Right lobe of liver (tissue), 6 donors: ENCODE measurements at regions not wholly inside any gene's neighbourhood (a gene's known extent, or its start where the extent isn't known, plus 50 kb on each side); places are given as distances from the start of the nearest gene placed in this dataset.

Source experiments
- ATAC-seq, 4 donors: fragments of 200-7000 bp; cut with Tn5 transposase; one replicate each; pipeline ENCODE4 v1.9.1; 2020; ENCODE audit warnings: mild to moderate bottlenecking in 4 of 4, moderate library complexity in 4 of 4
- DNase-seq, 3 donors: peaks; one replicate each; pipeline ENCODE4 v3.0.0-alpha.2; 2020
- H3K27ac ChIP-seq, 3 donors: fragments of 200-600 bp; one replicate each; pipeline ENCODE4 v1.8.0; 2022
- H3K27me3 ChIP-seq, 2 donors: fragments of 200-600 bp; one replicate each; pipeline ENCODE4 v1.8.0; 2022
- H3K36me3 ChIP-seq, 4 donors: fragments of 200-600 bp; sonication (generic) in 1 of 4; one replicate each; pipeline versions ENCODE4 v1.5.1 to v1.8.0; 2017 to 2022; ENCODE audit warnings: control low read depth in 1 of 4
- H3K4me1 ChIP-seq, 4 donors: fragments of 200-600 bp; sonication (generic) in 1 of 4; one replicate each; pipeline versions ENCODE4 v1.5.1 to v1.8.0; 2017 to 2022; ENCODE audit warnings: control low read depth in 1 of 4
- H3K4me3 ChIP-seq, 3 donors: fragments of 200-600 bp; one replicate each; pipeline ENCODE4 v1.8.0; 2022
- H3K9me3 ChIP-seq, 4 donors: fragments of 200-600 bp; sonication (generic) in 1 of 4; one replicate each; pipeline versions ENCODE4 v1.5.1 to v1.8.0; 2017 to 2022; ENCODE audit warnings: control low read depth in 1 of 4
- POLR2A ChIP-seq: fragments of 450-650 bp; IDR thresholded peaks from one replicate; pipeline ENCODE4 v1.6.1; 2017; ENCODE audit warnings: antibody characterized with exemption, mild to moderate bottlenecking
- WGBS: methylation state at CpG from one replicate; pipeline ENCODE4 v1.1.6; 2018; ENCODE audit warnings: low coverage, low lambda C conversion rate; ENCODE audit not compliant: insufficient coverage; ENCODE audit errors: missing lambda C conversion rate; 5-methylcytosine and 5-hydroxymethylcytosine counted together
- intact Hi-C, 2 donors: fragments of 100-400 bp; cut with DNase I; formaldehyde crosslinking; loops; one replicate each; pipeline versions ENCODE4 v1.11.2 to v1.14.1; 2022
- TF ChIP-seq, protein P1 (sequence below), 4 donors: fragments of 200-600 bp in 3 of 4; fragments of 450-650 bp in 1 of 4; IDR thresholded peaks; one replicate each; pipeline versions ENCODE4 v1.5.1 to v1.8.0; 2016 to 2022; ENCODE audit warnings: antibody characterized with exemption in 4 of 4, mild to moderate bottlenecking in 2 of 4
- donor health status: DM: no; HTN: yes; CAD: no.
- donor health status: DM: no; HTN: no; CAD: no.
- donor health status: DM: no; HTN: no; CAD: no.
- donor health status: DM: no; HTN: yes; CAD: no.
- donor health status: DM: no; HTN: yes; CAD: no.

DNA sequence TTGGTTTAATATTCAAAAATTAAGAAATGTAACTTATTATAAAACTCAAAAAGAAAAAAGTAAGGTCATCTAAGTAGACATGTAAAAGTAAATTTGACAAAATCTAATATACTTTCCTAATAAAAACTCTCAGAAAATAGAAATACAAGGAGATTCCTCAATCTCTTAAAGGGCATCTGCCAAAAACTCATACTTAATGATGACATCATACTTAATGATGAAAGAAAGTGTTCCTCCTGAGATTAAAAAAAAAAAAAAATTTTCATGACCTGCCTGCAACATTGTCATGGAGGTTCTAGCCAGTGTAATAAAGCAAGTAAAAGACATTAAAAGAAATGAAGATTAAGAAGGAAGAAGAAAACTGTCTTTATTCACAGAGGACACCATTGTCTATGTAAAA, 325.7 kb upstream of the BTBD3 start:
- Histone ChIP-seq H3K9me3 (no peaks in the 10 kb centered on the region), H3K4me1 (no peaks in the 10 kb centered on the region)
- no peak for ATAC-seq

DNA sequence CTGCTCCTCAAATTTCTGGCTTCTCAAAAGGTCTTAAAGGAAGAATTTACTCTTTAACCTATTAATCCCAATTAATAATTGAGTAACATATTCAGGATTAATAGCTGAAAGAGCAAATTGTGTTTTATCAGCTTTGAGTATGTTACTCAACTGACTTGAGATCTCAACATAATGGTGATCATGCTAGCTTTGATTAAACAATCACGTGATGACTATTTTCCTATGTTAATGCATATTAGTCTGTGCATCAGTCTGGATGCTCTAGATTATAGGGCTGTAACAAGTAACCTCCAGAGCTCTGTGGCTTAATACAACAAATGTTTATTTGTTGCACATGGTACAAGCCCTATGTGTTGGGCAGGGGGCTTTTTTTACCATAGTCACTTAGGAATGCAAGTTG, 313.4 kb upstream of the BTBD3 start:
- Histone ChIP-seq H3K27me3 (no peaks in the 10 kb centered on the region), H3K4me1 (no peaks in the 10 kb centered on the region), H3K4me3 (no peak overlapping the region), H3K9me3 (peaks cover 0 to 4% (median 0%) of the 10 kb centered on the region in 4 donors), H3K36me3 (no peaks in the 10 kb centered on the region), H3K27ac (no peak overlapping the region)
- DNase-seq (no peak), ATAC-seq (no peak)
- TF ChIP-seq POLR2A, result no peak
- TF ChIP-seq, protein P1, sequence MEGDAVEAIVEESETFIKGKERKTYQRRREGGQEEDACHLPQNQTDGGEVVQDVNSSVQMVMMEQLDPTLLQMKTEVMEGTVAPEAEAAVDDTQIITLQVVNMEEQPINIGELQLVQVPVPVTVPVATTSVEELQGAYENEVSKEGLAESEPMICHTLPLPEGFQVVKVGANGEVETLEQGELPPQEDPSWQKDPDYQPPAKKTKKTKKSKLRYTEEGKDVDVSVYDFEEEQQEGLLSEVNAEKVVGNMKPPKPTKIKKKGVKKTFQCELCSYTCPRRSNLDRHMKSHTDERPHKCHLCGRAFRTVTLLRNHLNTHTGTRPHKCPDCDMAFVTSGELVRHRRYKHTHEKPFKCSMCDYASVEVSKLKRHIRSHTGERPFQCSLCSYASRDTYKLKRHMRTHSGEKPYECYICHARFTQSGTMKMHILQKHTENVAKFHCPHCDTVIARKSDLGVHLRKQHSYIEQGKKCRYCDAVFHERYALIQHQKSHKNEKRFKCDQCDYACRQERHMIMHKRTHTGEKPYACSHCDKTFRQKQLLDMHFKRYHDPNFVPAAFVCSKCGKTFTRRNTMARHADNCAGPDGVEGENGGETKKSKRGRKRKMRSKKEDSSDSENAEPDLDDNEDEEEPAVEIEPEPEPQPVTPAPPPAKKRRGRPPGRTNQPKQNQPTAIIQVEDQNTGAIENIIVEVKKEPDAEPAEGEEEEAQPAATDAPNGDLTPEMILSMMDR (IDR thresholded peaks at IDR 0.05), result no peak
- 74% methylated on average over 1 of the region's 1 CpG for WGBS
- intact Hi-C loops, result no loop called here

More for the DNA sequence above, 325.7 kb upstream of the BTBD3 start:
- intact Hi-C loops, result no loop called here
- Histone ChIP-seq H3K27me3 (no peaks in the 10 kb centered on the region), H3K36me3 (no peaks in the 10 kb centered on the region), H3K4me3 (no peak overlapping the region), H3K27ac (no peak overlapping the region)
- TF ChIP-seq, protein P1 (IDR thresholded peaks at IDR 0.05), result no peak
- no peak for TF ChIP-seq POLR2A
- no peak for DNase-seq

- Histone ChIP-seq H3K9me3 (no peaks in the 10 kb centered on the region), H3K36me3 (no peaks in the 10 kb centered on the region), H3K27ac (no peak overlapping the region), H3K27me3 (no peaks in the 10 kb centered on the region), H3K4me3 (no peak overlapping the region), H3K4me1 (no peaks in the 10 kb centered on the region)
- ATAC-seq (no peak), DNase-seq (no peak)
- intact Hi-C loops, result no loop called here
- 81% methylated on average over 5 of the region's 5 CpGs for WGBS
- TF ChIP-seq, protein P1 (IDR thresholded peaks at IDR 0.05), result no peak
- no peak for TF ChIP-seq POLR2A
Observed at GRCh38 chr20:11607047-11607446, 310.6 kb upstream of the BTBD3 start.

- no peak overlapping the region for H3K27ac ChIP-seq
- no peak for TF ChIP-seq POLR2A
- TF ChIP-seq, protein P1 (IDR thresholded peaks at IDR 0.05), result no peak
- no peak for ATAC-seq
- no peaks in the 10 kb centered on the region for H3K36me3 ChIP-seq
- no peak overlapping the region for H3K4me3 ChIP-seq
- H3K27me3 ChIP-seq, result no peaks in the 10 kb centered on the region
- DNase-seq, result peak in 1 of 3 donors; percentile 41
- WGBS, result 81% methylated on average over 9 of the region's 23 CpGs
- no peaks in the 10 kb centered on the region for H3K9me3 ChIP-seq
- no peaks in the 10 kb centered on the region for H3K4me1 ChIP-seq
- intact Hi-C loops, result no loop called here
Observed at GRCh38 chr20:11608736-11609135, 309.0 kb upstream of the BTBD3 start.

GRCh38 chr20:11624704-11625103, 293.0 kb upstream of the BTBD3 start:
- DNase-seq (no peak), ATAC-seq (no peak)
- Histone ChIP-seq H3K4me3 (no peak overlapping the region), H3K4me1 (no peaks in the 10 kb centered on the region), H3K27ac (no peak overlapping the region), H3K27me3 (no peaks in the 10 kb centered on the region), H3K9me3 (no peaks in the 10 kb centered on the region), H3K36me3 (no peaks in the 10 kb centered on the region)
- intact Hi-C loops, result no loop called here
- 86% methylated on average over 3 of the region's 3 CpGs for WGBS
- no peak for TF ChIP-seq POLR2A
- TF ChIP-seq, protein P1 (IDR thresholded peaks at IDR 0.05), result no peak
